Heart right ventricle (tissue), 16 donors: ENCODE measurements at regions not wholly inside any gene's neighbourhood (a gene's known extent, or its start where the extent isn't known, plus 50 kb on each side); places are given as distances from the start of the nearest gene placed in this dataset.

ENCODE experiments used
- ATAC-seq, 8 donors: fragments of 200-7000 bp; cut with Tn5 transposase; one replicate each; pipeline ENCODE4 v1.9.1; 2020; ENCODE audit warnings: mild to moderate bottlenecking in 8 of 8, moderate library complexity in 8 of 8, moderate number of reproducible peaks in 1 of 8
- DNase-seq, 2 donors: peaks; one replicate each; pipeline ENCODE4 v3.0.0-alpha.2; 2020
- H3K27ac ChIP-seq, 10 donors: fragments of 200-600 bp; sonication (generic) in 2 of 10; one replicate each; pipeline versions ENCODE4 v1.5.0 to v1.8.0; 2020 to 2022; ENCODE audit warnings: mild to moderate bottlenecking in 3 of 10
- H3K27me3 ChIP-seq, 7 donors: fragments of 200-600 bp; one replicate each; pipeline ENCODE4 v1.8.0; 2021 to 2022; ENCODE audit warnings: mild to moderate bottlenecking in 2 of 7
- H3K36me3 ChIP-seq, 9 donors: fragments of 200-600 bp; sonication (generic) in 1 of 9; one replicate each; pipeline versions ENCODE4 v1.5.0 to v1.8.0; 2020 to 2022; ENCODE audit warnings: mild to moderate bottlenecking in 2 of 9
- H3K4me1 ChIP-seq, 9 donors: fragments of 200-600 bp; sonication (generic) in 1 of 9; one replicate each; pipeline versions ENCODE4 v1.5.0 to v1.8.0; 2020 to 2022; ENCODE audit warnings: mild to moderate bottlenecking in 4 of 9
- H3K4me3 ChIP-seq, 10 donors: fragments of 200-600 bp; sonication (generic) in 2 of 10; one replicate each; pipeline versions ENCODE4 v1.5.0 to v1.8.0; 2020 to 2022; ENCODE audit warnings: mild to moderate bottlenecking in 7 of 10, moderate library complexity in 2 of 10
- H3K9me3 ChIP-seq, 11 donors: fragments of 200-600 bp in 10 of 11; sonication (generic) in 2 of 11; one replicate each; pipeline versions ENCODE4 v1.5.0 to v1.8.0; 2013 to 2022; ENCODE audit warnings: mild to moderate bottlenecking in 2 of 11, control low read depth in 1 of 11, moderate library complexity in 1 of 11
- WGBS, 2 donors: extraction: QIAGEN DNeasy Blood & Tissue Kit; methylation state at CpG; one replicate each; pipeline ENCODE4 v1.1.7; 2013; ENCODE audit warnings: inconsistent platforms in 1 of 2; 5-methylcytosine and 5-hydroxymethylcytosine counted together
- intact Hi-C, 10 donors: fragments of 100-400 bp; cut with DNase I; formaldehyde crosslinking; loops; one replicate each; pipeline versions ENCODE4 v1.11.1 to v1.14.2; 2022
- TF ChIP-seq, protein P1 (sequence below), 9 donors: fragments of 200-600 bp; sonication (generic) in 2 of 9; IDR thresholded peaks; one replicate each; pipeline versions ENCODE4 v1.5.0 to v1.8.0; 2021 to 2022; ENCODE audit warnings: antibody characterized with exemption in 9 of 9, mild to moderate bottlenecking in 5 of 9, moderate library complexity in 1 of 9
- donor health status: Arrhythmogenic right ventricular cardiomyopathy.
- donor health status: ischemic (EF 13 %, LVEDD 7.1; RV severe dilation, severe dysfunction).
- donor health status: healthy with polysubstance abuse.
- donor health status: DM: no; HTN: yes; CAD: no.
- donor health status: DM: no; HTN: no; CAD: no.
- donor health status: ischemic (EF 25% LVEDD 6.9; RV normal size, moderate dysfunction).
- donor health status: ischemic (EF 25% LVEDD 5.7; RV mildly dilated, moderate dysfunction).
- donor health status: healthy.
- donor health status: DM: yes; HTN: yes; CAD: no.
- donor health status: Ischemic cardiomyopathy.
- donor health status: ischemic (EF 35%, LVEDD 5.7; RV mildly dilated, moderate dysfunction).
- donor health status: nonischemic (EF 11% LVEDD 7.7; RV severe dilation, severe dysfunction).
- donor health status: DM: yes; HTN: yes; CAD: no.
- donor health status: PGD.
- donor health status: ischemic (EF 29% LVEDD 5.4; RV normal size, mild dysfunction).
- donor health status: nonischemic (EF 23%, LVEDD 6.1; RV moderate dilation, normal function).

GRCh38 chr13:29654384-29654783, 58.9 kb upstream of the SLC7A1 start:
- H3K27ac ChIP-seq, result no peak overlapping the region
- no peak overlapping the region for H3K4me3 ChIP-seq
- no peaks in the 10 kb centered on the region for H3K36me3 ChIP-seq
- intact Hi-C loops, result no loop called here
- H3K27me3 ChIP-seq, result no peaks in the 10 kb centered on the region
- WGBS, 2 donors, result 97% methylated on average over 6 of the region's 6 CpGs
- TF ChIP-seq, protein P1, sequence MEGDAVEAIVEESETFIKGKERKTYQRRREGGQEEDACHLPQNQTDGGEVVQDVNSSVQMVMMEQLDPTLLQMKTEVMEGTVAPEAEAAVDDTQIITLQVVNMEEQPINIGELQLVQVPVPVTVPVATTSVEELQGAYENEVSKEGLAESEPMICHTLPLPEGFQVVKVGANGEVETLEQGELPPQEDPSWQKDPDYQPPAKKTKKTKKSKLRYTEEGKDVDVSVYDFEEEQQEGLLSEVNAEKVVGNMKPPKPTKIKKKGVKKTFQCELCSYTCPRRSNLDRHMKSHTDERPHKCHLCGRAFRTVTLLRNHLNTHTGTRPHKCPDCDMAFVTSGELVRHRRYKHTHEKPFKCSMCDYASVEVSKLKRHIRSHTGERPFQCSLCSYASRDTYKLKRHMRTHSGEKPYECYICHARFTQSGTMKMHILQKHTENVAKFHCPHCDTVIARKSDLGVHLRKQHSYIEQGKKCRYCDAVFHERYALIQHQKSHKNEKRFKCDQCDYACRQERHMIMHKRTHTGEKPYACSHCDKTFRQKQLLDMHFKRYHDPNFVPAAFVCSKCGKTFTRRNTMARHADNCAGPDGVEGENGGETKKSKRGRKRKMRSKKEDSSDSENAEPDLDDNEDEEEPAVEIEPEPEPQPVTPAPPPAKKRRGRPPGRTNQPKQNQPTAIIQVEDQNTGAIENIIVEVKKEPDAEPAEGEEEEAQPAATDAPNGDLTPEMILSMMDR (IDR thresholded peaks at IDR 0.05), result no peak
- ATAC-seq, result no peak
- no peaks in the 10 kb centered on the region for H3K4me1 ChIP-seq
- H3K9me3 ChIP-seq, result peaks cover 0 to 6% (median 0%) of the 10 kb centered on the region in 11 donors
- DNase-seq, result no peak

DNA sequence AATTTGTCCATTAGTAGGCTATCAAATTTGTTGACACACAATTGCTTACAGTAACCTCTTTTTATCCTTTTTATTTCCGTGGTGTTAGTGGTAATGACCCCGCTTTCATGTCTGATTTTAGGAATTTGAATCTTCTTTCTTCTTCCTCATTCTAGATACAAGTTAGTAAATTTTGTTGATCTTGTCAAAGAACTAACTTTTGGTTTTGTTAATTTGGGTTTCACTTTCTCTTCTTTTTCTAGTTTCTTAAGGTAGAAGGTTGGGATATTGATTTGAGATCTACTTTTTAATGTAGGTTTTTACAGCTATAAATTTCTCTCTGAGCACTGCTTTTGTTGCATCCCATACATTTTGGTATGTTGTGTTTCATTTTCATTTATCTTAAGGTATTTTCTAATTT, 53.3 kb upstream of the SLC7A1 start:
- Histone ChIP-seq H3K27me3 (no peaks in the 10 kb centered on the region), H3K27ac (no peak overlapping the region), H3K4me1 (no peaks in the 10 kb centered on the region), H3K4me3 (peak overlapping the region in 1 of 10 donors; percentile 14), H3K36me3 (no peaks in the 10 kb centered on the region), H3K9me3 (peaks cover 0 to 12% (median 7%) of the 10 kb centered on the region in 11 donors)
- intact Hi-C loops, result no loop called here
- TF ChIP-seq, protein P1 (IDR thresholded peaks at IDR 0.05), result no peak
- 75 to 91% methylated on average over 2 of the region's 2 CpGs for WGBS, 2 donors
- DNase-seq (no peak), ATAC-seq (no peak)
